KG1 (cell line): ENCODE measurements at regions not wholly inside any gene's neighbourhood (a gene's known extent, or its start where the extent isn't known, plus 50 kb on each side); places are given as distances from the start of the nearest gene placed in this dataset.

Source experiments
- DNase-seq: peaks from one replicate; lab custom pipeline; 2025; lab: John Stamatoyannopoulos, UW

- no peak for DNase-seq
Observed at GRCh38 chr5:2658447-2658846, 93.0 kb downstream of the IRX2 start.

- DNase-seq, result no peak
Observed at GRCh38 chr5:2657151-2657550, 94.3 kb downstream of the IRX2 start.

GRCh38 chr5:2656206-2656605 lies 95.3 kb downstream of the IRX2 start:
- no peak for DNase-seq

- no peak for DNase-seq
Observed at GRCh38 chr5:2653991-2654390, 97.5 kb downstream of the IRX2 start.

GRCh38 chr5:2651116-2651515 lies 100.4 kb downstream of the IRX2 start:
- DNase-seq, result no peak

GRCh38 chr5:2642684-2643345 lies 108.7 kb downstream of the IRX2 start:
- DNase-seq, result no peak

GRCh38 chr5:2640717-2641116 lies 110.8 kb downstream of the IRX2 start:
- DNase-seq, result no peak

- DNase-seq, result no peak
Observed at GRCh38 chr5:2639425-2639824, 112.1 kb downstream of the IRX2 start.

GRCh38 chr5:2634399-2635176 lies 116.9 kb downstream of the IRX2 start:
- no peak for DNase-seq

GRCh38 chr5:2633992-2634391 lies 117.5 kb downstream of the IRX2 start:
- DNase-seq, result no peak

- DNase-seq, result no peak
Observed at GRCh38 chr5:2631758-2632157, 119.7 kb downstream of the IRX2 start.

GRCh38 chr5:2629045-2629444 lies 122.4 kb downstream of the IRX2 start:
- no peak for DNase-seq

GRCh38 chr5:2627867-2628266 lies 123.6 kb downstream of the IRX2 start:
- no peak for DNase-seq

- no peak for DNase-seq
Observed at GRCh38 chr5:2626572-2626971, 124.9 kb downstream of the IRX2 start.

- no peak for DNase-seq
Observed at GRCh38 chr5:2622866-2623265, 128.6 kb downstream of the IRX2 start.

GRCh38 chr5:2621631-2622030 lies 129.8 kb downstream of the IRX2 start:
- no peak for DNase-seq

GRCh38 chr5:2619216-2619615 lies 132.3 kb downstream of the IRX2 start:
- DNase-seq, result no peak

GRCh38 chr5:2617461-2617860 lies 134.0 kb downstream of the IRX2 start:
- no peak for DNase-seq

GRCh38 chr5:2615917-2616316 lies 135.6 kb downstream of the IRX2 start:
- DNase-seq, result no peak

- no peak for DNase-seq
Observed at GRCh38 chr5:2614571-2614970, 136.9 kb downstream of the IRX2 start.

GRCh38 chr5:2611659-2612058 lies 139.8 kb downstream of the IRX2 start:
- DNase-seq, result no peak

- no peak for DNase-seq
Observed at GRCh38 chr5:2610986-2611385, 140.5 kb downstream of the IRX2 start.

GRCh38 chr5:2608391-2608790 lies 143.1 kb downstream of the IRX2 start:
- no peak for DNase-seq

- DNase-seq, result no peak
Observed at GRCh38 chr5:2607598-2607997, 143.9 kb downstream of the IRX2 start.
